C4-2B (cell line): ENCODE measurements at regions not wholly inside any gene's neighbourhood (a gene's known extent, or its start where the extent isn't known, plus 50 kb on each side); places are given as distances from the start of the nearest gene placed in this dataset.

Experiments used
- CTCF ChIP-seq: fragments of 450-650 bp; conservative IDR thresholded peaks from 2 replicates; pipeline ENCODE4 v1.5.1; 2017; ENCODE audit warnings: mild to moderate bottlenecking
- ZFX ChIP-seq: fragments of 450-650 bp; IDR thresholded peaks from 2 replicates; pipeline ENCODE4 v1.6.1; 2017

GRCh38 chr3:23099677-23100076, 103.5 kb upstream of the UBE2E2 start:
- TF ChIP-seq CTCF: no peak
- TF ChIP-seq ZFX: no peak
